ENCODE measurements at regions not wholly inside any gene's neighbourhood (a gene's known extent, or its start where the extent isn't known, plus 50 kb on each side); places are given as distances from the start of the nearest gene placed in this dataset.

GRCh38 chr6:67877288-67877687, 757.8 kb upstream of the ADGRB3 start:
- no peak for TF ChIP-seq CTCF (IDR thresholded peaks at IDR 0.05; ENCODE audit: control insufficient read depth, insufficient read depth, low read depth, low read length, missing control alignments)
- DNase-seq (ENCODE audit: low read depth) = no peak
- no peak overlapping the region for H3K4me3 ChIP-seq (ENCODE audit: control insufficient read depth, low read depth, low read length)

- DNase-seq (ENCODE audit: low read depth) = no peak
- no peak for TF ChIP-seq CTCF (IDR thresholded peaks at IDR 0.05; ENCODE audit: control insufficient read depth, insufficient read depth, low read depth, low read length, missing control alignments)
- H3K4me3 ChIP-seq (ENCODE audit: control insufficient read depth, low read depth, low read length) = no peak overlapping the region
Observed at GRCh38 chr6:67875877-67876383, 759.2 kb upstream of the ADGRB3 start.

GRCh38 chr6:67870321-67870720, 764.8 kb upstream of the ADGRB3 start:
- TF ChIP-seq CTCF (IDR thresholded peaks at IDR 0.05; ENCODE audit: control insufficient read depth, insufficient read depth, low read depth, low read length, missing control alignments) = no peak
- H3K4me3 ChIP-seq (ENCODE audit: control insufficient read depth, low read depth, low read length) = no peak overlapping the region
- DNase-seq (ENCODE audit: low read depth) = no peak

- TF ChIP-seq CTCF (IDR thresholded peaks at IDR 0.05; ENCODE audit: control insufficient read depth, insufficient read depth, low read depth, low read length, missing control alignments) = no peak
- H3K4me3 ChIP-seq (ENCODE audit: control insufficient read depth, low read depth, low read length) = no peak overlapping the region
- DNase-seq (ENCODE audit: low read depth) = no peak
Observed at GRCh38 chr6:67863346-67863745, 771.7 kb upstream of the ADGRB3 start.

GRCh38 chr6:67854098-67854497, 781.0 kb upstream of the ADGRB3 start:
- DNase-seq (ENCODE audit: low read depth) = no peak
- TF ChIP-seq CTCF (IDR thresholded peaks at IDR 0.05; ENCODE audit: control insufficient read depth, insufficient read depth, low read depth, low read length, missing control alignments) = no peak
- no peak overlapping the region for H3K4me3 ChIP-seq (ENCODE audit: control insufficient read depth, low read depth, low read length)

GRCh38 chr6:67839818-67840217, 795.3 kb upstream of the ADGRB3 start:
- TF ChIP-seq CTCF (IDR thresholded peaks at IDR 0.05; ENCODE audit: control insufficient read depth, insufficient read depth, low read depth, low read length, missing control alignments) = no peak
- no peak for DNase-seq (ENCODE audit: low read depth)
- no peak overlapping the region for H3K4me3 ChIP-seq (ENCODE audit: control insufficient read depth, low read depth, low read length)

Measured in AG09309 (cell line).